GM12878 (cell line): ENCODE measurements at regions not wholly inside any gene's neighbourhood (a gene's known extent, or its start where the extent isn't known, plus 50 kb on each side); places are given as distances from the start of the nearest gene placed in this dataset.

ENCODE experiments used
- ATF2 ChIP-seq: IDR thresholded peaks from 2 replicates; pipeline ENCODE4 v1.6.1; 2012; ENCODE audit warnings: low read length, inconsistent platforms
- BCL11A ChIP-seq: IDR thresholded peaks from 2 replicates; pipeline ENCODE4 v1.6.1; 2011; ENCODE audit warnings: low read depth, low read length
- CBX3 ChIP-seq: fragments of 200-600 bp; sonication (generic); IDR thresholded peaks from 2 replicates; pipeline ENCODE4 v1.6.1; 2016; ENCODE audit warnings: low read depth, borderline replicate concordance
- CEBPZ ChIP-seq: fragments of 150-350 bp; IDR thresholded peaks from 2 replicates; pipeline ENCODE4 v1.6.1; 2016; ENCODE audit warnings: low read depth, low read length
- CHD4 ChIP-seq: fragments of 200-600 bp; sonication (generic); IDR thresholded peaks from 2 replicates; pipeline ENCODE4 v1.6.1; 2016; ENCODE audit warnings: mild to moderate bottlenecking
- CREB1 ChIP-seq: IDR thresholded peaks from 2 replicates; pipeline ENCODE4 v1.6.1; 2012; ENCODE audit warnings: low read depth, mild to moderate bottlenecking, inconsistent platforms
- CREM ChIP-seq: IDR thresholded peaks from 2 replicates; pipeline ENCODE4 v1.6.1; 2014; ENCODE audit warnings: antibody characterized with exemption, low read depth
- EED ChIP-seq: sonication (generic); IDR thresholded peaks from 2 replicates; pipeline ENCODE4 v1.6.1; 2016; ENCODE audit warnings: antibody characterized with exemption, low read depth
- ETV6 ChIP-seq, 2 experiments: fragments of 450-650 bp in 1 of 2; IDR thresholded peaks in 1 of 2; conservative IDR thresholded peaks in 1 of 2; 2 replicates each; pipeline ENCODE4 v1.6.1; 2014; ENCODE audit warnings: antibody characterized with exemption in 1 of 2, borderline replicate concordance in 1 of 2, low read depth in 1 of 2, mild to moderate bottlenecking in 1 of 2, moderate library complexity in 1 of 2
- HDAC6 ChIP-seq: fragments of 200-600 bp; sonication (generic); IDR thresholded peaks from one replicate; pipeline ENCODE4 v1.8.0; 2017; ENCODE audit warnings: antibody characterized with exemption; ENCODE audit not compliant: unreplicated experiment
- IKZF2 ChIP-seq, 2 experiments: fragments of 450-650 bp; IDR thresholded peaks; 2 replicates each; pipeline ENCODE4 v1.6.1; 2017; ENCODE audit warnings: mild to moderate bottlenecking in 2 of 2, moderate library complexity in 2 of 2
- JUND ChIP-seq: IDR thresholded peaks from 2 replicates; pipeline ENCODE4 v1.6.1; 2012; ENCODE audit warnings: low read depth, mild to moderate bottlenecking, low read length, improper control_type of control experiment, moderate library complexity
- NFIC ChIP-seq: IDR thresholded peaks from 2 replicates; pipeline ENCODE4 v1.6.1; 2012; ENCODE audit warnings: low read depth, mild to moderate bottlenecking, inconsistent platforms, low read length, moderate library complexity
- NFYA ChIP-seq: IDR thresholded peaks from 2 replicates; pipeline ENCODE4 v1.6.1; 2011; ENCODE audit warnings: low read depth, mild to moderate bottlenecking, low read length, improper control_type of control experiment, borderline replicate concordance
- PAX8 ChIP-seq: fragments of 450-650 bp; IDR thresholded peaks from 2 replicates; pipeline ENCODE4 v1.6.1; 2017; ENCODE audit warnings: mild to moderate bottlenecking, moderate library complexity
- POLR2A ChIP-seq: IDR thresholded peaks from 2 replicates; pipeline ENCODE4 v1.6.1; 2011; ENCODE audit warnings: low read depth, mild to moderate bottlenecking, low read length
- POU2F2 ChIP-seq: IDR thresholded peaks from 3 replicates; pipeline ENCODE4 v1.6.1; 2011; ENCODE audit warnings: low read depth, mild to moderate bottlenecking, low read length, borderline replicate concordance
- RBBP5 ChIP-seq: fragments of 200-600 bp; sonication (generic); conservative IDR thresholded peaks from 2 replicates; pipeline ENCODE4 v1.6.1; 2016
- RUNX3 ChIP-seq: IDR thresholded peaks from 2 replicates; pipeline ENCODE4 v1.6.1; 2012; ENCODE audit warnings: low read length, inconsistent platforms
- TBL1XR1 ChIP-seq: IDR thresholded peaks from 2 replicates; pipeline ENCODE4 v1.6.1; 2012; ENCODE audit warnings: low read depth, low read length, improper control_type of control experiment
- TCF3 ChIP-seq: IDR thresholded peaks from 2 replicates; pipeline ENCODE4 v1.6.1; 2012; ENCODE audit warnings: low read depth, mild to moderate bottlenecking, low read length, borderline replicate concordance; ENCODE audit not compliant: insufficient read depth
- WRNIP1 ChIP-seq: IDR thresholded peaks from 2 replicates; pipeline ENCODE4 v1.6.1; 2011; ENCODE audit warnings: low read depth, low read length, improper control_type of control experiment, borderline replicate concordance
- YBX1 ChIP-seq: fragments of 450-650 bp; IDR thresholded peaks from 2 replicates; pipeline ENCODE4 v1.6.1; 2016; ENCODE audit warnings: antibody characterized with exemption
- YY1 ChIP-seq: IDR thresholded peaks from 2 replicates; pipeline ENCODE4 v1.6.1; 2011; ENCODE audit warnings: low read depth, mild to moderate bottlenecking, low read length
- ZNF592 ChIP-seq: fragments of 450-650 bp; IDR thresholded peaks from 2 replicates; pipeline ENCODE4 v1.6.1; 2017; ENCODE audit warnings: mild to moderate bottlenecking, moderate library complexity

- TF ChIP-seq ATF2 (peak; percentile 88), BCL11A (peak; percentile 91), POU2F2 (0 out of 3 replicates have a peak, but pooled peaks have one; percentile 25), CBX3 (no peak), EED (peak; percentile 75), CEBPZ (no peak), JUND (peak; percentile 58; the same call in 1 of the 2 replicates), YY1 (no peak), TCF3 (0 out of 2 replicates have a peak, but pooled peaks have one; percentile 45), TBL1XR1 (peak; percentile 79), CREM (peak; percentile 70; the same call in 1 of the 2 replicates), YBX1 (no peak), IKZF2 (IDR thresholded peaks at IDR 0.05) (peak; percentile 88 to 92), PAX8 (no peak), RBBP5 (no peak), CREB1 (no peak), RUNX3 (peak; percentile 89), HDAC6 (no peak), ETV6 (conservative IDR thresholded peaks at IDR 0.05 in 1 of 2, IDR thresholded peaks at IDR 0.05 in 1 of 2; ENCODE audit: borderline replicate concordance in 1 of 2, low read depth in 1 of 2) (peak in 1 of 2 experiments; percentile 76; a peak in 2 of 4 replicates), NFIC (peak; percentile 90), ZNF592 (no peak), POLR2A (no peak), WRNIP1 (no peak), CHD4 (no peak), NFYA (no peak)
Observed at GRCh38 chrX:20515841-20516461, 249.2 kb upstream of the RPS6KA3 start (continued).
